Smooth muscle cell (in vitro differentiated cells): ENCODE measurements at regions not wholly inside any gene's neighbourhood (a gene's known extent, or its start where the extent isn't known, plus 50 kb on each side); places are given as distances from the start of the nearest gene placed in this dataset.

ENCODE experiments used
- DNase-seq: peaks from one replicate; lab custom pipeline; 2025; ENCODE audit not compliant: unreplicated experiment; lab: John Stamatoyannopoulos, UW
- H2AFZ ChIP-seq: fragments of 200-600 bp; sonication (generic); 2 replicates; pipeline ENCODE4 v1.6.0; 2016; ENCODE audit warnings: antibody characterized with exemption, low read depth, mild to moderate bottlenecking
- H3F3A ChIP-seq: fragments of 200-600 bp; sonication (generic); 2 replicates; pipeline ENCODE4 v1.6.0; 2017; ENCODE audit warnings: antibody characterized with exemption, low read depth
- H3K27ac ChIP-seq: fragments of 200-600 bp; sonication (generic); 2 replicates; pipeline ENCODE4 v1.5.1; 2016; ENCODE audit warnings: low read depth, mild to moderate bottlenecking
- H3K27me3 ChIP-seq: fragments of 200-600 bp; sonication (generic); 2 replicates; pipeline ENCODE4 v1.6.1; 2016; ENCODE audit warnings: low read depth, mild to moderate bottlenecking
- H3K36me3 ChIP-seq: fragments of 200-600 bp; sonication (generic); 2 replicates; pipeline ENCODE4 v1.5.1; 2016; ENCODE audit warnings: low read depth
- H3K4me1 ChIP-seq: fragments of 200-600 bp; sonication (generic); 2 replicates; pipeline ENCODE4 v1.5.1; 2016; ENCODE audit warnings: low read depth
- H3K4me2 ChIP-seq: fragments of 200-600 bp; sonication (generic); 2 replicates; pipeline ENCODE4 v1.6.0; 2016; ENCODE audit warnings: mild to moderate bottlenecking
- H3K4me3 ChIP-seq: fragments of 200-600 bp; sonication (generic); 2 replicates; pipeline ENCODE4 v1.5.1; 2016; ENCODE audit warnings: mild to moderate bottlenecking
- H3K79me2 ChIP-seq: fragments of 200-600 bp; sonication (generic); 2 replicates; pipeline ENCODE4 v1.6.0; 2016; ENCODE audit warnings: low read depth, mild to moderate bottlenecking
- H3K9ac ChIP-seq: fragments of 200-600 bp; sonication (generic); 2 replicates; pipeline ENCODE4 v1.6.0; 2016; ENCODE audit warnings: low read depth
- H3K9me3 ChIP-seq: fragments of 200-600 bp; sonication (generic); replicated peaks from 2 replicates; pipeline ENCODE4 v1.5.1; 2016; ENCODE audit warnings: low read depth
- H4K20me1 ChIP-seq: fragments of 200-600 bp; sonication (generic); 2 replicates; pipeline ENCODE4 v1.6.0; 2016; ENCODE audit warnings: low read depth
- CTCF ChIP-seq: fragments of 200-600 bp; sonication (generic); IDR thresholded peaks from 2 replicates; pipeline ENCODE4 v1.5.1; 2017; ENCODE audit warnings: borderline replicate concordance, mild to moderate bottlenecking, antibody characterized with exemption; ENCODE audit not compliant: insufficient read depth, poor library complexity, severe bottlenecking
- WGBS: methylation state at CpG from one replicate; pipeline ENCODE4 v1.1.7; 2016; ENCODE audit warnings: low lambda C conversion rate; 5-methylcytosine and 5-hydroxymethylcytosine counted together

- Histone ChIP-seq H3K4me2 (no peak overlapping the region), H3K27ac (no peak overlapping the region), H3K9ac (no peak overlapping the region), H3K4me3 (no peak overlapping the region), H3K27me3 (no peaks in the 10 kb centered on the region), H4K20me1 (no peaks in the 10 kb centered on the region), H3K4me1 (no peaks in the 10 kb centered on the region), H3K79me2 (no peaks in the 10 kb centered on the region), H2AFZ (no peak overlapping the region), H3K9me3 (no peaks in the 10 kb centered on the region), H3F3A (no peaks in the 10 kb centered on the region), H3K36me3 (no peaks in the 10 kb centered on the region)
- DNase-seq = no peak
- WGBS = 0% methylated on average over 1 of the region's 1 CpG
- TF ChIP-seq CTCF = peak; percentile 62
Measured at GRCh38 chr13:39263033-39263432, 224.8 kb downstream of the NHLRC3 start.

GRCh38 chr13:39263531-39263930, 225.3 kb downstream of the NHLRC3 start:
- Histone ChIP-seq H4K20me1 (no peaks in the 10 kb centered on the region), H3K27me3 (no peaks in the 10 kb centered on the region), H3K36me3 (no peaks in the 10 kb centered on the region), H3F3A (no peaks in the 10 kb centered on the region), H3K4me2 (no peak overlapping the region), H3K4me3 (no peak overlapping the region), H3K79me2 (no peaks in the 10 kb centered on the region), H3K9me3 (no peaks in the 10 kb centered on the region), H3K9ac (no peak overlapping the region), H3K4me1 (no peaks in the 10 kb centered on the region), H2AFZ (no peak overlapping the region), H3K27ac (no peak overlapping the region)
- no peak for DNase-seq
- TF ChIP-seq CTCF = no peak
- WGBS = 83% methylated on average over 2 of the region's 2 CpGs

- no peak overlapping the region for H2AFZ ChIP-seq
- H3F3A ChIP-seq = no peaks in the 10 kb centered on the region
- H4K20me1 ChIP-seq = no peaks in the 10 kb centered on the region
- no peaks in the 10 kb centered on the region for H3K4me1 ChIP-seq
- TF ChIP-seq CTCF = no peak
- no peaks in the 10 kb centered on the region for H3K9me3 ChIP-seq
- H3K4me2 ChIP-seq = no peak overlapping the region
- no peak overlapping the region for H3K9ac ChIP-seq
- no peak overlapping the region for H3K4me3 ChIP-seq
- no peak overlapping the region for H3K27ac ChIP-seq
- H3K79me2 ChIP-seq = no peaks in the 10 kb centered on the region
- no peaks in the 10 kb centered on the region for H3K36me3 ChIP-seq
- no peaks in the 10 kb centered on the region for H3K27me3 ChIP-seq
- no peak for DNase-seq
Measured at GRCh38 chr13:39266426-39266825, 228.2 kb downstream of the NHLRC3 start.

GRCh38 chr13:39268398-39268797, 230.1 kb downstream of the NHLRC3 start:
- Histone ChIP-seq H3K9me3 (no peaks in the 10 kb centered on the region), H3K4me1 (no peaks in the 10 kb centered on the region), H3K79me2 (no peaks in the 10 kb centered on the region), H3K27ac (no peak overlapping the region), H3K9ac (no peak overlapping the region), H3F3A (no peaks in the 10 kb centered on the region), H3K4me2 (no peak overlapping the region), H3K27me3 (no peaks in the 10 kb centered on the region), H4K20me1 (no peaks in the 10 kb centered on the region), H2AFZ (no peak overlapping the region), H3K4me3 (no peak overlapping the region), H3K36me3 (no peaks in the 10 kb centered on the region)
- no peak for DNase-seq
- TF ChIP-seq CTCF = no peak
- 87% methylated on average over 3 of the region's 3 CpGs for WGBS
